OCI-LY7 (cell line): ENCODE measurements at regions not wholly inside any gene's neighbourhood (a gene's known extent, or its start where the extent isn't known, plus 50 kb on each side); places are given as distances from the start of the nearest gene placed in this dataset.
A peak's percentile ranks its signal among the peaks of the same experiment; 100 is the strongest.

Experiments
- BruUV-seq: library from RNA; stranded (reverse); fragments of 400-500 nt; replicated peaks from 2 replicates; lab custom pipeline; 2021; lab: Mats Ljungman, UMichigan
- CTCF ChIA-PET: fragments of 300-600 bp; sonication (Branson Sonifier 250); formaldehyde crosslinking; loops from one replicate; lab custom pipeline; 2022; ENCODE audit warnings: antibody characterized with exemption; ENCODE audit not compliant: unreplicated experiment; lab: Charles Lee
- POLR2A ChIA-PET: fragments of 300-600 bp; sonication (Branson Sonifier 250); formaldehyde crosslinking; loops from one replicate; lab custom pipeline; 2022; ENCODE audit warnings: antibody characterized with exemption; lab: Charles Lee
- DNase-seq: peaks from one replicate; pipeline ENCODE4 v3.0.0-alpha.2; 2015; ENCODE audit warnings: low spot score
- H2AFZ ChIP-seq: fragments of 200-600 bp; sonication (generic), shearing (Covaris generic); 2 replicates; pipeline ENCODE4 v1.6.1; 2014; ENCODE audit warnings: mild to moderate bottlenecking, antibody characterized with exemption, low read length, moderate library complexity
- H3K27ac ChIP-seq: fragments of 200-600 bp; sonication (generic); 2 replicates; pipeline ENCODE4 v1.5.1; 2014; ENCODE audit warnings: mixed run types, low read depth, mild to moderate bottlenecking, moderate library complexity, low read length, inconsistent platforms; ENCODE audit not compliant: poor library complexity, severe bottlenecking
- H3K36me3 ChIP-seq: fragments of 200-600 bp; sonication (generic); 2 replicates; pipeline ENCODE4 v1.6.1; 2014; ENCODE audit warnings: mild to moderate bottlenecking, antibody characterized with exemption, low read length, moderate library complexity, mixed read lengths; ENCODE audit not compliant: insufficient read depth
- H3K4me1 ChIP-seq: fragments of 200-600 bp; sonication (generic); 2 replicates; pipeline ENCODE4 v1.5.1; 2014; ENCODE audit warnings: mild to moderate bottlenecking, low read length; ENCODE audit not compliant: insufficient read depth, poor library complexity, severe bottlenecking
- H3K4me2 ChIP-seq: fragments of 200-600 bp; sonication (generic); 2 replicates; pipeline ENCODE4 v1.6.1; 2014; ENCODE audit warnings: mild to moderate bottlenecking, low read length
- H3K4me3 ChIP-seq: fragments of 200-600 bp; sonication (generic); 2 replicates; pipeline ENCODE4 v1.5.1; 2014; ENCODE audit warnings: mild to moderate bottlenecking, low read depth, low read length; ENCODE audit not compliant: poor library complexity, severe bottlenecking
- H3K79me2 ChIP-seq: fragments of 200-600 bp; sonication (generic); 2 replicates; pipeline ENCODE4 v1.6.1; 2016; ENCODE audit warnings: low read depth, mild to moderate bottlenecking, low read length, moderate library complexity, mixed read lengths; ENCODE audit not compliant: insufficient read depth
- H3K9me2 ChIP-seq: fragments of 200-600 bp; sonication (generic); 2 replicates; pipeline ENCODE4 v1.6.1; 2016; ENCODE audit warnings: mild to moderate bottlenecking, low read length, mixed read lengths; ENCODE audit not compliant: insufficient read depth
- H3K9me3 ChIP-seq: fragments of 200-600 bp; sonication (generic); 2 replicates; pipeline ENCODE4 v1.6.1; 2014; ENCODE audit warnings: mild to moderate bottlenecking, mixed run types, low read length, mixed read lengths
- H4K20me1 ChIP-seq: fragments of 200-600 bp; sonication (generic); 2 replicates; pipeline ENCODE4 v1.6.1; 2014; ENCODE audit warnings: mild to moderate bottlenecking, antibody characterized with exemption, low read length, moderate library complexity, mixed read lengths; ENCODE audit not compliant: insufficient read depth
- EZH2phosphoT487 ChIP-seq: fragments of 200-600 bp; sonication (generic); IDR thresholded peaks from 2 replicates; pipeline ENCODE4 v1.6.1; 2018; ENCODE audit warnings: low read depth, borderline replicate concordance, mild to moderate bottlenecking, mixed run types, antibody characterized with exemption, low read length, moderate library complexity, mixed read lengths
- intact Hi-C: fragments of 100-400 bp; cut with micrococcal nuclease; formaldehyde crosslinking; loops from one replicate; pipeline ENCODE4 v1.10.0; 2022; ENCODE audit not compliant: unreplicated experiment
- TF ChIP-seq, protein P1 (sequence below): fragments of 200-600 bp; sonication (generic); conservative IDR thresholded peaks from 2 replicates; pipeline ENCODE4 v1.5.1; 2014; ENCODE audit warnings: mild to moderate bottlenecking, antibody characterized with exemption, low read length, moderate library complexity, mixed read lengths

- no peaks in the 10 kb centered on the region for H3K9me3 ChIP-seq
- BruUV-seq: no TSS peak
- no peaks in the 10 kb centered on the region; the same call in 1 of the 2 replicates for H3K79me2 ChIP-seq
- H3K9me2 ChIP-seq: no peaks in the 10 kb centered on the region
- H3K36me3 ChIP-seq: no peaks in the 10 kb centered on the region
- ChIA-PET POLR2A (no interaction called here), CTCF (no interaction called here)
- peaks cover 36% of the 10 kb centered on the region for H3K4me1 ChIP-seq
- H2AFZ ChIP-seq: peak overlapping the region; percentile 87; the same call in 1 of the 2 replicates
- H3K4me2 ChIP-seq: peak overlapping the region; percentile 75
- 0 out of 2 replicates have a peak, but pooled peaks cover 5% of the 10 kb centered on the region for H4K20me1 ChIP-seq
- TF ChIP-seq, protein P1, sequence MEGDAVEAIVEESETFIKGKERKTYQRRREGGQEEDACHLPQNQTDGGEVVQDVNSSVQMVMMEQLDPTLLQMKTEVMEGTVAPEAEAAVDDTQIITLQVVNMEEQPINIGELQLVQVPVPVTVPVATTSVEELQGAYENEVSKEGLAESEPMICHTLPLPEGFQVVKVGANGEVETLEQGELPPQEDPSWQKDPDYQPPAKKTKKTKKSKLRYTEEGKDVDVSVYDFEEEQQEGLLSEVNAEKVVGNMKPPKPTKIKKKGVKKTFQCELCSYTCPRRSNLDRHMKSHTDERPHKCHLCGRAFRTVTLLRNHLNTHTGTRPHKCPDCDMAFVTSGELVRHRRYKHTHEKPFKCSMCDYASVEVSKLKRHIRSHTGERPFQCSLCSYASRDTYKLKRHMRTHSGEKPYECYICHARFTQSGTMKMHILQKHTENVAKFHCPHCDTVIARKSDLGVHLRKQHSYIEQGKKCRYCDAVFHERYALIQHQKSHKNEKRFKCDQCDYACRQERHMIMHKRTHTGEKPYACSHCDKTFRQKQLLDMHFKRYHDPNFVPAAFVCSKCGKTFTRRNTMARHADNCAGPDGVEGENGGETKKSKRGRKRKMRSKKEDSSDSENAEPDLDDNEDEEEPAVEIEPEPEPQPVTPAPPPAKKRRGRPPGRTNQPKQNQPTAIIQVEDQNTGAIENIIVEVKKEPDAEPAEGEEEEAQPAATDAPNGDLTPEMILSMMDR: no peak
- no peak for TF ChIP-seq EZH2phosphoT487
- no peak overlapping the region for H3K27ac ChIP-seq
- peak overlapping the region; percentile 76 for H3K4me3 ChIP-seq
- intact Hi-C loops: no loop called here
- no peak for DNase-seq
These were observed 56.9 kb upstream of the ECE1 start for GRCh38 chr1:21347072-21347581.

- TF ChIP-seq EZH2phosphoT487: no peak
- TF ChIP-seq, protein P1: no peak
- ChIA-PET POLR2A (no interaction called here), CTCF (no interaction called here)
- Histone ChIP-seq H3K27ac (no peak overlapping the region), H3K4me1 (peaks cover 36% of the 10 kb centered on the region), H3K4me2 (peak overlapping the region; percentile 75), H2AFZ (peak overlapping the region; percentile 87), H3K9me2 (no peaks in the 10 kb centered on the region), H3K9me3 (no peaks in the 10 kb centered on the region), H3K4me3 (peak overlapping the region; percentile 76), H4K20me1 (0 out of 2 replicates have a peak, but pooled peaks cover 5% of the 10 kb centered on the region), H3K79me2 (no peaks in the 10 kb centered on the region; the same call in 1 of the 2 replicates), H3K36me3 (no peaks in the 10 kb centered on the region)
- no TSS peak for BruUV-seq
- DNase-seq: no peak
- intact Hi-C loops: no loop called here
These were observed 56.3 kb upstream of the ECE1 start for GRCh38 chr1:21346365-21347071.
